ENCODE measurements at regions not wholly inside any gene's neighbourhood (a gene's known extent, or its start where the extent isn't known, plus 50 kb on each side); places are given as distances from the start of the nearest gene placed in this dataset.

DNA sequence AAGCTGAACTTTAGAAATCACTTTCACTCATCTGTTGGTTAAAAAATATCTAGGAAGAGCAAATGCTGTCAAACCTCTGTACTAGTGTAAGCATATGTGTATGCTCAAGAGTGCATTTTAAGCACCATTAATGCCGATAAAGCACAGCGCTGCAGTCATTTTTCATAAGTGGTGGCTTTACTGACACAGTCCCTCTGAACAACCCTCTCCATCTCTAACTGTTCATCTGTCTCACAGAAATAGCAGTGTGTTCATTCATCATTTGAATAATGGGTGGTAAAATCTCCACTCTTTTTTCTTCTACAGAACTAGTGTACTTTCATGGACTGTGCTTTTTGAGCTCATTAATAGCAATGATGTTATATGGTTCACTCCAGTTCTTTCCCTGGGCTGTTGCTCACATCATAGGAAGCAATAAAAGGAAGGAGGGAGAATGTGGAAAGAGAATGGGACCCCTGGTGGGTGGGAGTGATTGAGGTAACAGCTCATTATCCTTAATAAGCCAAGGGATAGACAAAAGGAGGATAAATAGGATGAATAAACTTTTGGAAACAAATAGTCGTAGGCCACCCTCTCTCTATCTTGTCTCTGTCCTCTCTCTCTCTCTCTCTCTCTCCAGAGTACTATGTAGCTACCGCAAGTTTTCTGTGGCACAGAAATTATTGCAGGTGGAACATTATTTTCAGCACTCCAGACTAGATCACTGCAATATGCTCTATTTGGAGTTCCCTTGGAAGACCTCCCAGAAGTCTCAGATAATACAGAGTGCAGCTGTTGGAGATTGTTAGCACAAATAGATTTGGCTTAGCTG, 117.9 kb upstream of the PRDM9 start:
- no peak for DNase-seq (ENCODE audit: low read depth, low spot score)
- H3K4me1 ChIP-seq (ENCODE audit: control insufficient read depth, extremely low read depth, insufficient read depth, low read length), result no peaks in the 10 kb centered on the region
- H2AFZ ChIP-seq (ENCODE audit: low read depth, low read length), result no peak overlapping the region
- H3K9ac ChIP-seq (replicated peaks; ENCODE audit: extremely low read depth, insufficient read depth, low read length), result no peak overlapping the region
- no peaks in the 10 kb centered on the region for H4K20me1 ChIP-seq (replicated peaks; ENCODE audit: control insufficient read depth, extremely low read depth, insufficient read depth, low read length)
- dilution Hi-C loops (cut with MboI; ENCODE audit: extremely low pct_ligation_motif_present, low sequenced_read_pairs), result no loop called here
- intact Hi-C loops (cut with micrococcal nuclease), result no loop called here
- ChIA-PET POLR2A (no interaction called here), CTCF (no interaction called here)
- H3K27me3 ChIP-seq (ENCODE audit: control insufficient read depth in 2 of 2, insufficient read depth in 2 of 2, low read length in 2 of 2), result no peaks in the 10 kb centered on the region
- no peak for FAIRE-seq
- no peaks in the 10 kb centered on the region for H3K36me3 ChIP-seq (ENCODE audit: control insufficient read depth in 2 of 2, extremely low read depth in 1 of 2, insufficient read depth in 2 of 2, low read length in 2 of 2)
- H3K9me1 ChIP-seq (replicated peaks; ENCODE audit: control insufficient read depth, extremely low read depth, insufficient read depth, low read length), result no peaks in the 10 kb centered on the region
- no peak overlapping the region for H3K4me3 ChIP-seq (replicated peaks in 1 of 3; ENCODE audit: insufficient read depth in 1 of 3, low read depth in 1 of 3, low read length in 3 of 3)
- H3K27ac ChIP-seq (ENCODE audit: insufficient read depth, low read depth, low read length), result no peak overlapping the region
- H3K79me2 ChIP-seq (ENCODE audit: control insufficient read depth, insufficient read depth, low read length), result no peaks in the 10 kb centered on the region
- no peak for TF ChIP-seq GATA2 (IDR thresholded peaks at IDR 0.05; ENCODE audit: insufficient read depth, insufficient read length, low read depth, low read length)
- no peak for TF ChIP-seq FOS (IDR thresholded peaks at IDR 0.05; ENCODE audit: borderline replicate concordance, insufficient read depth, low read length)
- TF ChIP-seq MYC (IDR thresholded peaks at IDR 0.05; ENCODE audit: low read depth, low read length), result no peak
- BruUV-seq (replicated peaks), result no TSS peak
- no peak overlapping the region for H3K4me2 ChIP-seq (ENCODE audit: insufficient read depth, low read length)
- no peaks in the 10 kb centered on the region for H3K9me3 ChIP-seq (replicated peaks; ENCODE audit: control insufficient read depth, insufficient read depth, low read length)

GRCh38 chr5:23385036-23385435, 122.4 kb upstream of the PRDM9 start:
- H3K9me3 ChIP-seq (replicated peaks; ENCODE audit: control insufficient read depth, insufficient read depth, low read length), result no peaks in the 10 kb centered on the region
- BruUV-seq (replicated peaks), result no TSS peak
- dilution Hi-C loops (cut with MboI; ENCODE audit: extremely low pct_ligation_motif_present, low sequenced_read_pairs), result no loop called here
- DNase-seq (ENCODE audit: low read depth, low spot score), result no peak
- no peaks in the 10 kb centered on the region for H3K36me3 ChIP-seq (ENCODE audit: control insufficient read depth in 2 of 2, extremely low read depth in 1 of 2, insufficient read depth in 2 of 2, low read length in 2 of 2)
- TF ChIP-seq GATA2 (IDR thresholded peaks at IDR 0.05; ENCODE audit: insufficient read depth, insufficient read length, low read depth, low read length) (no peak), FOS (IDR thresholded peaks at IDR 0.05; ENCODE audit: borderline replicate concordance, insufficient read depth, low read length) (no peak), JUN (IDR thresholded peaks at IDR 0.05; ENCODE audit: borderline replicate concordance, insufficient read depth, insufficient read length, low read depth) (no peak), MYC (IDR thresholded peaks at IDR 0.05; ENCODE audit: low read depth, low read length) (no peak), CTCF (IDR thresholded peaks at IDR 0.05; ENCODE audit: extremely low read depth in 1 of 2, insufficient read depth in 1 of 2, low read depth in 1 of 2, low read length in 2 of 2) (no peak), POLR2A (IDR thresholded peaks at IDR 0.05; ENCODE audit: low read depth, low read length) (no peak), EZH2 (IDR thresholded peaks at IDR 0.05; ENCODE audit: borderline replicate concordance, low read depth, low read length, severe bottlenecking) (no peak), POLR2AphosphoS5 (IDR thresholded peaks at IDR 0.05; ENCODE audit: insufficient read depth, low read depth, low read length) (no peak)
- TF ChIP-seq, protein P1, sequence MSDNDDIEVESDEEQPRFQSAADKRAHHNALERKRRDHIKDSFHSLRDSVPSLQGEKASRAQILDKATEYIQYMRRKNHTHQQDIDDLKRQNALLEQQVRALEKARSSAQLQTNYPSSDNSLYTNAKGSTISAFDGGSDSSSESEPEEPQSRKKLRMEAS (IDR thresholded peaks at IDR 0.05; ENCODE audit: insufficient read depth, insufficient read length), result no peak
- no peak overlapping the region for H3K9ac ChIP-seq (replicated peaks; ENCODE audit: extremely low read depth, insufficient read depth, low read length)
- H3K9me1 ChIP-seq (replicated peaks; ENCODE audit: control insufficient read depth, extremely low read depth, insufficient read depth, low read length), result no peaks in the 10 kb centered on the region
- intact Hi-C loops (cut with micrococcal nuclease), result no loop called here
- no peaks in the 10 kb centered on the region for H3K79me2 ChIP-seq (ENCODE audit: control insufficient read depth, insufficient read depth, low read length)
- no peak overlapping the region for H3K4me2 ChIP-seq (ENCODE audit: insufficient read depth, low read length)
- H3K27ac ChIP-seq (ENCODE audit: insufficient read depth, low read depth, low read length), result no peak overlapping the region
- H2AFZ ChIP-seq (ENCODE audit: low read depth, low read length), result no peak overlapping the region
- H3K4me3 ChIP-seq (replicated peaks in 1 of 3; ENCODE audit: insufficient read depth in 1 of 3, low read depth in 1 of 3, low read length in 3 of 3), result no peak overlapping the region
- no peaks in the 10 kb centered on the region for H4K20me1 ChIP-seq (replicated peaks; ENCODE audit: control insufficient read depth, extremely low read depth, insufficient read depth, low read length)
- H3K27me3 ChIP-seq (ENCODE audit: control insufficient read depth in 2 of 2, insufficient read depth in 2 of 2, low read length in 2 of 2), result no peaks in the 10 kb centered on the region
- no peak for FAIRE-seq
- POLR2A ChIA-PET, result no interaction called here
- CTCF ChIA-PET, result no interaction called here
- H3K4me1 ChIP-seq (ENCODE audit: control insufficient read depth, extremely low read depth, insufficient read depth, low read length), result no peaks in the 10 kb centered on the region
